ENCODE measurements at regions not wholly inside any gene's neighbourhood (a gene's known extent, or its start where the extent isn't known, plus 50 kb on each side); places are given as distances from the start of the nearest gene placed in this dataset.

DNA sequence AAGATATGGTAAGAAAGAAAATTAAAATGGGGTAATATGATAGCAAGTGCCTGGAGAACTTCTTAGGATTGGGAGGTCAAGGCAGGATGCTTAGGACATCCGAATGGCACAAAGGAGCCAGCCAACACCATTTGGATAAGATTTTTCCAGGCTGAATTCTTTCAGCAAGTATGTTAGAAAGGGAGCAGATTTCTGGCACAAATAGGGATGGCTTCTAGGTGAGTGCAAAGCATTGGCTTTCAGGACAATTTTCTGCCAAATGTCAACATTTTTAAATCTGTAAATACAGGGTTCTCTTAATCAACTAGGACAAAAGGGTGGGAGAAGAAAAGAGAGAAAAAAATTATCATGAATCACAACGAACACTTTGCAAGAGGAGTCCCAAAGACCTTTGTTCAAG is 409.1 kb downstream of the GPAM start:
- TF ChIP-seq POLR2AphosphoS5 (IDR thresholded peaks at IDR 0.05): no peak
- TF ChIP-seq CTCF (IDR thresholded peaks at IDR 0.05): no peak
- no peak for TF ChIP-seq POLR2A (IDR thresholded peaks at IDR 0.05)
